H1 (cell line): ENCODE measurements at regions not wholly inside any gene's neighbourhood (a gene's known extent, or its start where the extent isn't known, plus 50 kb on each side); places are given as distances from the start of the nearest gene placed in this dataset.

ENCODE experiments used
- EGR1 ChIP-seq: IDR thresholded peaks from 2 replicates; pipeline ENCODE4 v1.6.1; 2011; ENCODE audit warnings: low read depth, low read length, borderline replicate concordance
- RBBP5 ChIP-seq: IDR thresholded peaks from 2 replicates; pipeline ENCODE4 v1.7.1; 2012; ENCODE audit warnings: low read depth, mild to moderate bottlenecking, inconsistent platforms, low read length, moderate library complexity, borderline replicate concordance

GRCh38 chr6:105994591-105995390 lies 91.3 kb upstream of the PRDM1 start (continued):
- TF ChIP-seq RBBP5 (peak; percentile 60; the same call in 1 of the 2 replicates), EGR1 (peak; percentile 44; the same call in 1 of the 2 replicates)
